IMR-90 (cell line): ENCODE measurements at regions not wholly inside any gene's neighbourhood (a gene's known extent, or its start where the extent isn't known, plus 50 kb on each side); places are given as distances from the start of the nearest gene placed in this dataset.

Experiments used
- ATAC-seq: fragments of 200-7000 bp; cut with Tn5 transposase; 2 replicates; pipeline ENCODE4 v1.9.1; 2020; ENCODE audit warnings: low read depth, mild to moderate bottlenecking, moderate library complexity
- BruUV-seq: library from RNA; stranded (reverse); fragments of 400-500 nt; replicated peaks from 2 replicates; lab custom pipeline; 2021; lab: Mats Ljungman, UMichigan
- CTCF ChIA-PET: fragments of 300-600 bp; formaldehyde crosslinking; extraction: SDS; loops from one replicate; lab custom pipeline; 2021; ENCODE audit warnings: antibody characterized with exemption; lab: Yijun Ruan, JAX
- POLR2A ChIA-PET: fragments of 300-600 bp; sonication (Branson Sonifier 250); formaldehyde crosslinking; loops from one replicate; lab custom pipeline; 2022; ENCODE audit warnings: antibody characterized with exemption; ENCODE audit not compliant: unreplicated experiment; lab: Charles Lee
- DNase-seq: peaks from one replicate; pipeline ENCODE4 v3.0.0; 2013
- H2AFZ ChIP-seq: replicated peaks from 2 replicates; pipeline ENCODE3; 2013; ENCODE audit warnings: low read length, mild to moderate bottlenecking; ENCODE audit not compliant: poor library complexity
- H2AK5ac ChIP-seq: 2 replicates; pipeline ENCODE4 v1.6.1; 2013; ENCODE audit warnings: low read depth, low read length, inconsistent platforms
- H2AK9ac ChIP-seq: replicated peaks from 2 replicates; pipeline ENCODE3; 2013; ENCODE audit warnings: mild to moderate bottlenecking, low read depth, low read length, moderate library complexity; ENCODE audit not compliant: poor library complexity
- H2BK120ac ChIP-seq: 2 replicates; pipeline ENCODE4 v1.6.1; 2013; ENCODE audit warnings: low read depth, low read length, inconsistent platforms
- H2BK15ac ChIP-seq: 3 replicates; pipeline ENCODE4 v1.6.1; 2013; ENCODE audit warnings: low read depth, low read length, inconsistent platforms
- H2BK20ac ChIP-seq: 2 replicates; pipeline ENCODE4 v1.6.1; 2013; ENCODE audit warnings: low read depth, mild to moderate bottlenecking, inconsistent platforms, low read length, moderate library complexity
- H2BK5ac ChIP-seq: 2 replicates; pipeline ENCODE4 v1.6.1; 2013; ENCODE audit warnings: mild to moderate bottlenecking, low read depth, low read length, inconsistent platforms; ENCODE audit not compliant: poor library complexity, severe bottlenecking
- H3K14ac ChIP-seq: replicated peaks from 2 replicates; pipeline ENCODE4 v1.6.1; 2013; ENCODE audit warnings: low read depth, low read length, inconsistent platforms
- H3K18ac ChIP-seq: 2 replicates; pipeline ENCODE4 v1.6.1; 2013; ENCODE audit warnings: low read depth, low read length, control low read depth
- H3K23ac ChIP-seq: 2 replicates; pipeline ENCODE4 v1.6.1; 2013; ENCODE audit warnings: low read depth, low read length, inconsistent platforms
- H3K27ac ChIP-seq: 2 replicates; pipeline ENCODE4 v1.5.1; 2013; ENCODE audit warnings: mild to moderate bottlenecking, control low read depth, low read length; ENCODE audit not compliant: insufficient read depth
- H3K27me3 ChIP-seq: 2 replicates; pipeline ENCODE4 v1.6.1; 2013; ENCODE audit warnings: low read length; ENCODE audit not compliant: control insufficient read depth, insufficient read depth
- H3K36me3 ChIP-seq: 2 replicates; pipeline ENCODE4 v1.6.1; 2013; ENCODE audit warnings: low read length, mixed read lengths; ENCODE audit not compliant: control insufficient read depth, insufficient read depth
- H3K4ac ChIP-seq: 2 replicates; pipeline ENCODE4 v1.6.1; 2013; ENCODE audit warnings: low read depth, low read length, inconsistent platforms
- H3K4me1 ChIP-seq: 2 replicates; pipeline ENCODE4 v1.6.1; 2013; ENCODE audit warnings: low read length, mixed read lengths; ENCODE audit not compliant: control insufficient read depth, insufficient read depth
- H3K4me2 ChIP-seq: 2 replicates; pipeline ENCODE4 v1.6.1; 2013; ENCODE audit warnings: low read depth, mild to moderate bottlenecking, control low read depth, low read length, moderate library complexity
- H3K4me3 ChIP-seq: 2 replicates; pipeline ENCODE4 v1.5.1; 2013; ENCODE audit warnings: low read depth, mild to moderate bottlenecking, control low read depth, low read length, moderate library complexity; ENCODE audit not compliant: insufficient read depth
- H3K56ac ChIP-seq: 2 replicates; pipeline ENCODE4 v1.6.1; 2013; ENCODE audit warnings: low read length, inconsistent platforms; ENCODE audit not compliant: insufficient read depth; ENCODE audit errors: extremely low read depth
- H3K79me1 ChIP-seq, 2 experiments: 2 replicates each; pipeline ENCODE4 v1.6.1; 2013; ENCODE audit warnings: low read length in 2 of 2, inconsistent platforms in 1 of 2, low read depth in 1 of 2
- H3K9ac ChIP-seq: 2 replicates; pipeline ENCODE4 v1.6.1; 2013; ENCODE audit warnings: low read depth, low read length, control low read depth
- H3K9me1 ChIP-seq: 2 replicates; pipeline ENCODE4 v1.6.1; 2013; ENCODE audit warnings: low read length, inconsistent platforms; ENCODE audit not compliant: insufficient read depth
- H3K9me3 ChIP-seq: 2 replicates; pipeline ENCODE4 v1.6.1; 2013; ENCODE audit warnings: low read length; ENCODE audit not compliant: control insufficient read depth, insufficient read depth
- H4K20me1 ChIP-seq: 2 replicates; pipeline ENCODE4 v1.6.1; 2013; ENCODE audit warnings: low read length, inconsistent platforms; ENCODE audit not compliant: insufficient read depth
- H4K5ac ChIP-seq: 2 replicates; pipeline ENCODE4 v1.6.1; 2013; ENCODE audit warnings: mild to moderate bottlenecking, low read depth, low read length, control low read depth
- H4K8ac ChIP-seq, 2 experiments: 2 replicates each; pipeline ENCODE4 v1.6.1; 2013; ENCODE audit warnings: low read depth in 2 of 2, low read length in 2 of 2, control low read depth in 1 of 2, inconsistent platforms in 1 of 2
- H4K91ac ChIP-seq: 2 replicates; pipeline ENCODE4 v1.6.1; 2013; ENCODE audit warnings: low read depth, low read length, inconsistent platforms; ENCODE audit not compliant: insufficient read depth
- CEBPB ChIP-seq: IDR thresholded peaks from 2 replicates; pipeline ENCODE4 v1.6.1; 2012; ENCODE audit warnings: low read depth, low read length, improper control_type of control experiment
- CHD1 ChIP-seq: IDR thresholded peaks from 2 replicates; pipeline ENCODE4 v1.6.1; 2012; ENCODE audit warnings: low read depth, low read length, improper control_type of control experiment
- FOS ChIP-seq: fragments of 150-350 bp; IDR thresholded peaks from 2 replicates; pipeline ENCODE4 v1.6.1; 2016; ENCODE audit warnings: low read depth, low read length
- NFE2L2 ChIP-seq: fragments of 150-350 bp; IDR thresholded peaks from 2 replicates; pipeline ENCODE4 v1.6.1; 2016; ENCODE audit warnings: low read depth, mild to moderate bottlenecking, low read length
- RCOR1 ChIP-seq: IDR thresholded peaks from 2 replicates; pipeline ENCODE4 v1.6.1; 2012; ENCODE audit warnings: mild to moderate bottlenecking, low read length, improper control_type of control experiment; ENCODE audit not compliant: insufficient replicate concordance
- RFX5 ChIP-seq: IDR thresholded peaks from 2 replicates; pipeline ENCODE4 v1.8.0; 2012; ENCODE audit warnings: low read depth, mild to moderate bottlenecking, low read length, moderate library complexity
- SMC3 ChIP-seq: fragments of 150-350 bp; IDR thresholded peaks from 2 replicates; pipeline ENCODE4 v1.6.1; 2016; ENCODE audit warnings: low read depth, mild to moderate bottlenecking, antibody characterized with exemption, low read length, moderate library complexity
- WGBS, 2 experiments: methylation state at CpG; one replicate each; pipeline versions ENCODE4 v1.1.5 to v1.1.7; 2013; ENCODE audit warnings: missing lambda C conversion rate in 2 of 2; ENCODE audit not compliant: insufficient read length in 1 of 2; ENCODE audit errors: extremely low coverage in 2 of 2; 5-methylcytosine and 5-hydroxymethylcytosine counted together
- dilution Hi-C: fragments of 300-500 bp; cut with HindIII; formaldehyde crosslinking; loops from one replicate; pipeline ENCODE4 v1.14.3; 2018; ENCODE audit warnings: low sequenced_read_pairs; ENCODE audit not compliant: unreplicated experiment
- in situ Hi-C: fragments of 300-500 bp; cut with MboI; formaldehyde crosslinking; loops from 3 replicates; pipeline ENCODE4 v1.14.3; 2019; ENCODE audit warnings: low sequenced_read_pairs, inconsistent platforms, mixed read lengths
- intact Hi-C: fragments of 100-400 bp; cut with micrococcal nuclease; formaldehyde crosslinking; loops from 2 replicates; pipeline ENCODE4 v1.10.0; 2022
- TF ChIP-seq, protein P1 (sequence below): fragments of 150-350 bp; IDR thresholded peaks from 2 replicates; pipeline ENCODE4 v1.6.1; 2016; ENCODE audit warnings: low read depth, mild to moderate bottlenecking, low read length, moderate library complexity, borderline replicate concordance
- TF ChIP-seq, protein P2 (sequence below): conservative IDR thresholded peaks from 2 replicates; pipeline ENCODE4 v1.5.1; 2012; ENCODE audit warnings: mild to moderate bottlenecking, low read depth, low read length, improper control_type of control experiment

DNA sequence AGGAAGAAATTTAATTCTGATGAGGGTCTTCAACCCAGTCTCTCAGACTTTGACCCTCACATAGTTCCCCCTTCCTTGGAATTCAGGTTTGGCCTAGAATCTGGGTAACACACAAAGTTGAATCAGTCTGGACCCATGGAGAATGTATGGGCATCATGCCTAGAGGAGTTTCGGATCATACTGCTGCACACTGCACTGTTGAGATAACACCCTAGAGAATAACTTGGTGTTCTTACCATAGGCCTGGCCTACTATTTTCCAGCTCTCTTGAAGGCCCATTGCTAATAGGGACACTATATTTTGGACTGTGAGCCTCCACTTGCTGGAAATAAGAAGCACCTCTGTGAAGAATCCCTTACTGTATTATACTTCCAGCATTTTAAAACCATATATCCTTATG lies 413.5 kb downstream of the PLK2 start:
- no peak overlapping the region for H2AK9ac ChIP-seq
- no peak overlapping the region for H2BK5ac ChIP-seq
- dilution Hi-C loops (no loop called here), in situ Hi-C loops (no loop called here), intact Hi-C loops (no loop called here)
- no peak overlapping the region for H3K4me2 ChIP-seq
- no peak overlapping the region for H3K23ac ChIP-seq
- no peaks in the 10 kb centered on the region for H3K36me3 ChIP-seq
- no peaks in the 10 kb centered on the region for H4K20me1 ChIP-seq
- POLR2A ChIA-PET, result no interaction called here
- no peak overlapping the region for H3K4me3 ChIP-seq
- no peaks in the 10 kb centered on the region for H3K9me3 ChIP-seq
- no peak overlapping the region for H3K18ac ChIP-seq
- no peak overlapping the region for H3K14ac ChIP-seq
- H3K27ac ChIP-seq, result no peak overlapping the region
- H2BK20ac ChIP-seq, result no peak overlapping the region
- no peaks in the 10 kb centered on the region for H3K27me3 ChIP-seq
- H3K9ac ChIP-seq, result no peak overlapping the region
- CTCF ChIA-PET, result no interaction called here
- H2AFZ ChIP-seq, result no peak overlapping the region
- no peak overlapping the region for H2BK15ac ChIP-seq
- no peaks in the 10 kb centered on the region for H3K79me1 ChIP-seq
- H4K91ac ChIP-seq, result no peak overlapping the region
- ATAC-seq (no peak), DNase-seq (no peak)
- BruUV-seq, result no TSS peak
- H2BK120ac ChIP-seq, result no peak overlapping the region
- 0 out of 2 replicates have a peak, but pooled peaks cover 2% of the 10 kb centered on the region for H3K9me1 ChIP-seq
- WGBS, 2 experiments, result no CpG with 5 or more reads among the region's 1 CpG
- no peak for TF ChIP-seq NFE2L2
- TF ChIP-seq RCOR1, result no peak
- no peak for TF ChIP-seq RFX5
- TF ChIP-seq SMC3, result no peak
- no peak for TF ChIP-seq FOS
- TF ChIP-seq, protein P1, sequence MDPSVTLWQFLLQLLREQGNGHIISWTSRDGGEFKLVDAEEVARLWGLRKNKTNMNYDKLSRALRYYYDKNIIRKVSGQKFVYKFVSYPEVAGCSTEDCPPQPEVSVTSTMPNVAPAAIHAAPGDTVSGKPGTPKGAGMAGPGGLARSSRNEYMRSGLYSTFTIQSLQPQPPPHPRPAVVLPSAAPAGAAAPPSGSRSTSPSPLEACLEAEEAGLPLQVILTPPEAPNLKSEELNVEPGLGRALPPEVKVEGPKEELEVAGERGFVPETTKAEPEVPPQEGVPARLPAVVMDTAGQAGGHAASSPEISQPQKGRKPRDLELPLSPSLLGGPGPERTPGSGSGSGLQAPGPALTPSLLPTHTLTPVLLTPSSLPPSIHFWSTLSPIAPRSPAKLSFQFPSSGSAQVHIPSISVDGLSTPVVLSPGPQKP, result no peak
- no peak for TF ChIP-seq CHD1
- TF ChIP-seq, protein P2, sequence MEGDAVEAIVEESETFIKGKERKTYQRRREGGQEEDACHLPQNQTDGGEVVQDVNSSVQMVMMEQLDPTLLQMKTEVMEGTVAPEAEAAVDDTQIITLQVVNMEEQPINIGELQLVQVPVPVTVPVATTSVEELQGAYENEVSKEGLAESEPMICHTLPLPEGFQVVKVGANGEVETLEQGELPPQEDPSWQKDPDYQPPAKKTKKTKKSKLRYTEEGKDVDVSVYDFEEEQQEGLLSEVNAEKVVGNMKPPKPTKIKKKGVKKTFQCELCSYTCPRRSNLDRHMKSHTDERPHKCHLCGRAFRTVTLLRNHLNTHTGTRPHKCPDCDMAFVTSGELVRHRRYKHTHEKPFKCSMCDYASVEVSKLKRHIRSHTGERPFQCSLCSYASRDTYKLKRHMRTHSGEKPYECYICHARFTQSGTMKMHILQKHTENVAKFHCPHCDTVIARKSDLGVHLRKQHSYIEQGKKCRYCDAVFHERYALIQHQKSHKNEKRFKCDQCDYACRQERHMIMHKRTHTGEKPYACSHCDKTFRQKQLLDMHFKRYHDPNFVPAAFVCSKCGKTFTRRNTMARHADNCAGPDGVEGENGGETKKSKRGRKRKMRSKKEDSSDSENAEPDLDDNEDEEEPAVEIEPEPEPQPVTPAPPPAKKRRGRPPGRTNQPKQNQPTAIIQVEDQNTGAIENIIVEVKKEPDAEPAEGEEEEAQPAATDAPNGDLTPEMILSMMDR, result no peak
- no peak for TF ChIP-seq CEBPB
- no peak overlapping the region for H3K56ac ChIP-seq
- H2AK5ac ChIP-seq, result no peak overlapping the region
- no peak overlapping the region for H4K5ac ChIP-seq
- no peaks in the 10 kb centered on the region; the same call in 1 of the 2 replicates for H3K4me1 ChIP-seq
- H3K4ac ChIP-seq, result no peak overlapping the region
- H4K8ac ChIP-seq, result no peak overlapping the region
